ENCODE measurements at regions not wholly inside any gene's neighbourhood (a gene's known extent, or its start where the extent isn't known, plus 50 kb on each side); places are given as distances from the start of the nearest gene placed in this dataset.

DNA sequence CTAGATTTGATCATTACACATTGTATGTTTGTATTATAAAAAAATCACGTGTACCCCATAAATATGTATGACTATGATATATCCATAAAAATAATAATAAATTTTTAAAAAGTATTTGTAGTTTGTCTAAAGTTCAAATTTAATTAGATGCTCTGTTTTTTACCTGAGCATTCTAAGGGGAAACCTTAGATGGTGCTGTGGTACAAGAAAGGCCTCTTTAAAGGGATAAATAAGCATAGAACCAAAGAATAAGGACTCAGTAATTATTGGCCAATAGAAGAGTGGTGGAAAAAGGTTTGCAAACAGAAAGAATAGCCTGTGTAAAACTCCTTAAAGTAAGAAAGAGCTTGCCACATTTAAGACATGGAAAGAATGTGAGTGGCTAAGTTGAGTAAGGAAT, 580.1 kb upstream of the SEL1L start:
- no peak overlapping the region for H3K27ac ChIP-seq (ENCODE audit: low read depth, low read length)
- H3K27me3 ChIP-seq (ENCODE audit: control insufficient read depth in 5 of 5, insufficient read depth in 4 of 5, low read length in 5 of 5): no peaks in the 10 kb centered on the region
- no peaks in the 10 kb centered on the region for H3K36me3 ChIP-seq (ENCODE audit: control insufficient read depth in 5 of 5, insufficient read depth in 5 of 5, low read length in 5 of 5)
- H3K4me1 ChIP-seq (ENCODE audit: control insufficient read depth in 5 of 5, insufficient read depth in 5 of 5, low read length in 5 of 5): no peaks in the 10 kb centered on the region
- peaks cover 0 to 13% (median 3%) of the 10 kb centered on the region in 5 donors for H3K9me3 ChIP-seq (ENCODE audit: control insufficient read depth in 5 of 5, low read length in 5 of 5)
- no peak overlapping the region for H3K4me3 ChIP-seq (ENCODE audit: low read depth in 1 of 5, low read length in 5 of 5)
- H3K9ac ChIP-seq (ENCODE audit: low read length in 5 of 5): no peak overlapping the region

GRCh38 chr14:82116721-82117120, 583.1 kb upstream of the SEL1L start:
- Histone ChIP-seq H3K9me3 (ENCODE audit: control insufficient read depth in 5 of 5, low read length in 5 of 5) (peaks cover 0 to 16% (median 3%) of the 10 kb centered on the region in 5 donors), H3K4me3 (ENCODE audit: low read depth in 1 of 5, low read length in 5 of 5) (no peak overlapping the region), H3K27ac (ENCODE audit: low read depth, low read length) (no peak overlapping the region), H3K36me3 (ENCODE audit: control insufficient read depth in 5 of 5, insufficient read depth in 5 of 5, low read length in 5 of 5) (no peaks in the 10 kb centered on the region), H3K9ac (ENCODE audit: low read length in 5 of 5) (no peak overlapping the region), H3K4me1 (ENCODE audit: control insufficient read depth in 5 of 5, insufficient read depth in 5 of 5, low read length in 5 of 5) (no peaks in the 10 kb centered on the region), H3K27me3 (ENCODE audit: control insufficient read depth in 5 of 5, insufficient read depth in 4 of 5, low read length in 5 of 5) (no peaks in the 10 kb centered on the region)

DNA sequence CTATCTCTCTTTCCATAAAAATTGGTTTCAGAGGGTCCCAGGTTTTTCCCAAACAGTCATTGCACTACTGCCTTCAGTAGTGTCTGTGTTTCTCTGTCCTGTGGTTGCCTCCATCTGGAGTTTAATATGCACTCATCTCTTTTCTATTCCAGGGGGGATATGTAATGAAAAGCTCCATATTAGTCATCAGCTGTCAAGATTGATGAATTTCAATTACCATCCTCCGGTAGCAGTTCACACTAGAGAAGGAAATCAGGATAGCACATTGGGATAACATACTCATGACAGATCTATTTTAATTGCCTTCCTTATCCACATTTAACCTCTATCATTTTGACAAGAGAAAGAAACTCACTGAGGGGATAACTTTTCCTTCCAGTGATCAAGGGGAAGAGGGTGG, 589.0 kb upstream of the SEL1L start:
- Histone ChIP-seq H3K9ac (ENCODE audit: low read length in 5 of 5) (no peak overlapping the region), H3K36me3 (ENCODE audit: control insufficient read depth in 5 of 5, insufficient read depth in 5 of 5, low read length in 5 of 5) (no peaks in the 10 kb centered on the region), H3K27me3 (ENCODE audit: control insufficient read depth in 5 of 5, insufficient read depth in 4 of 5, low read length in 5 of 5) (no peaks in the 10 kb centered on the region), H3K9me3 (ENCODE audit: control insufficient read depth in 5 of 5, low read length in 5 of 5) (peaks cover 0 to 7% (median 2%) of the 10 kb centered on the region in 5 donors), H3K27ac (ENCODE audit: low read depth, low read length) (no peak overlapping the region), H3K4me1 (ENCODE audit: control insufficient read depth in 5 of 5, insufficient read depth in 5 of 5, low read length in 5 of 5) (no peaks in the 10 kb centered on the region), H3K4me3 (ENCODE audit: low read depth in 1 of 5, low read length in 5 of 5) (no peak overlapping the region)

DNA sequence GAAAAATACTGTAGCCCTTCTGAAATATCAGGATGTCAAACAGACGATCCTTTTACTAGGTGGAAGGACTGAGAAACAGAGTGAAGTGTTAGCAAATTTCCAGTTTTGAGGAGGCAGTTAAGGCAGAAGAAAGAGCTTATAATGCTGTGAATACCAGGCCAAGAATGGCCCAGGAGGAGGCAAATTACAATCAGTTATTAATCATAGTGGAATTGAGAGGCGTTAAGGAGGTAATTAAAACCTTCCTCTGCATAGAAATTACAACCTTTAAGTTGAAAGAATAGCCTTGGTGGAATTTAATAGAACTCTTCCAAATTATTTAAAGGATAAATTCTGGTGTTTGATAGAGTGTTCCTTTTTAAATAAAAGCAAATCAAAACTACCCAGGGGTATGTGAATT, 590.9 kb upstream of the SEL1L start:
- H3K36me3 ChIP-seq (ENCODE audit: control insufficient read depth in 5 of 5, insufficient read depth in 5 of 5, low read length in 5 of 5): no peaks in the 10 kb centered on the region
- H3K27ac ChIP-seq (ENCODE audit: low read depth, low read length): no peak overlapping the region
- no peaks in the 10 kb centered on the region for H3K4me1 ChIP-seq (ENCODE audit: control insufficient read depth in 5 of 5, insufficient read depth in 5 of 5, low read length in 5 of 5)
- no peaks in the 10 kb centered on the region for H3K9me3 ChIP-seq (ENCODE audit: control insufficient read depth in 5 of 5, low read length in 5 of 5)
- H3K4me3 ChIP-seq (ENCODE audit: low read depth in 1 of 5, low read length in 5 of 5): no peak overlapping the region
- no peak overlapping the region for H3K9ac ChIP-seq (ENCODE audit: low read length in 5 of 5)
- no peaks in the 10 kb centered on the region for H3K27me3 ChIP-seq (ENCODE audit: control insufficient read depth in 5 of 5, insufficient read depth in 4 of 5, low read length in 5 of 5)

DNA sequence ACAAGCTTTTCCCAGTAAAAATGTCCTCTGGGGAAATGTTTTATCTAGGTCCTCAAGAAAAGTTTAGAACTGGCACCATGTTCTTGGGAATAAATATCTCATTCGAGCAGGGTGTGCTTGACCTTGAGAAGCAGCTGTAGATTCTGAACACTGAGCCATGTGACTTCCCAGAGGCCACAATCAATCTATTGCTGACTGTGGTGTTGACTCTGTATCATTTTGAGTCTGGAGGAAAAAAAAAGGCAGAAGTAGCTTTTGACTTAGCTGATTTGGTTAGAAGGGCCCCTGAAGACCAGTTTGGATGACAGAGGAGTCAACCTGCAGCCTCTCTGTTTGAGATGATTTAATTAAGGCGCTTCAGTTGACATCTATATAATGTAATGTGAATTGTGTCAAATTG, 592.4 kb upstream of the SEL1L start:
- no peak overlapping the region for H3K27ac ChIP-seq (ENCODE audit: low read depth, low read length)
- no peaks in the 10 kb centered on the region for H3K36me3 ChIP-seq (ENCODE audit: control insufficient read depth in 5 of 5, insufficient read depth in 5 of 5, low read length in 5 of 5)
- no peak overlapping the region for H3K9ac ChIP-seq (ENCODE audit: low read length in 5 of 5)
- H3K4me3 ChIP-seq (ENCODE audit: low read depth in 1 of 5, low read length in 5 of 5): no peak overlapping the region
- no peaks in the 10 kb centered on the region for H3K9me3 ChIP-seq (ENCODE audit: control insufficient read depth in 5 of 5, low read length in 5 of 5)
- H3K4me1 ChIP-seq (ENCODE audit: control insufficient read depth in 5 of 5, insufficient read depth in 5 of 5, low read length in 5 of 5): no peaks in the 10 kb centered on the region
- no peaks in the 10 kb centered on the region for H3K27me3 ChIP-seq (ENCODE audit: control insufficient read depth in 5 of 5, insufficient read depth in 4 of 5, low read length in 5 of 5)

- no peaks in the 10 kb centered on the region for H3K36me3 ChIP-seq (ENCODE audit: control insufficient read depth in 5 of 5, insufficient read depth in 5 of 5, low read length in 5 of 5)
- H3K9me3 ChIP-seq (ENCODE audit: control insufficient read depth in 5 of 5, low read length in 5 of 5): peaks cover 0 to 6% (median 4%) of the 10 kb centered on the region in 5 donors
- no peak overlapping the region for H3K27ac ChIP-seq (ENCODE audit: low read depth, low read length)
- H3K4me1 ChIP-seq (ENCODE audit: control insufficient read depth in 5 of 5, insufficient read depth in 5 of 5, low read length in 5 of 5): no peaks in the 10 kb centered on the region
- no peaks in the 10 kb centered on the region for H3K27me3 ChIP-seq (ENCODE audit: control insufficient read depth in 5 of 5, insufficient read depth in 4 of 5, low read length in 5 of 5)
- H3K4me3 ChIP-seq (ENCODE audit: low read depth in 1 of 5, low read length in 5 of 5): no peak overlapping the region
- H3K9ac ChIP-seq (ENCODE audit: low read length in 5 of 5): no peak overlapping the region
These were observed 600.8 kb upstream of the SEL1L start for GRCh38 chr14:82134411-82134810.

GRCh38 chr14:82138431-82138830, 604.8 kb upstream of the SEL1L start:
- H3K4me1 ChIP-seq (ENCODE audit: control insufficient read depth in 5 of 5, insufficient read depth in 5 of 5, low read length in 5 of 5): no peaks in the 10 kb centered on the region
- H3K27me3 ChIP-seq (ENCODE audit: control insufficient read depth in 5 of 5, insufficient read depth in 4 of 5, low read length in 5 of 5): no peaks in the 10 kb centered on the region
- H3K36me3 ChIP-seq (ENCODE audit: control insufficient read depth in 5 of 5, insufficient read depth in 5 of 5, low read length in 5 of 5): no peaks in the 10 kb centered on the region
- H3K9me3 ChIP-seq (ENCODE audit: control insufficient read depth in 5 of 5, low read length in 5 of 5): peaks cover 2 to 17% (median 13%) of the 10 kb centered on the region in 5 donors
- H3K9ac ChIP-seq (ENCODE audit: low read length in 5 of 5): no peak overlapping the region
- no peak overlapping the region for H3K27ac ChIP-seq (ENCODE audit: low read depth, low read length)
- H3K4me3 ChIP-seq (ENCODE audit: low read depth in 1 of 5, low read length in 5 of 5): no peak overlapping the region

DNA sequence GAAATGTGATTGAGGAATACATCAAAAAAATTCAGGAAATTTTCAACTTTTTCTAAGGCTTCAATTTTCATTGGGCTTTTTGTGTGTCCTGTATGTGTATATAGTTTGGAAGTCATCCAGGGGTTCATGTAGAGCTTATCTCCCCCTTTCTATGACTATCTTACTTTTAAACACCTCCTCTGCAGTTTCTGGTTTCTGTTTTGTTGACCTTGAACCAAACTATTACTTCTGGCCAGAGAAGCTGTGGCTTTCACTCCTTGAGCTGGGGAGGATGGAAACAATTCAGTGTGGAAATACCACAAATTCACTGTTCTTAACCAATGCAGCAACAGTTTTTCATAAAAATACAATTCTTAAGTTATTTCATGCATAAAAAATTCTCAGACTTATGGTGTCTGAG, 613.2 kb upstream of the SEL1L start:
- Histone ChIP-seq H3K27me3 (ENCODE audit: control insufficient read depth in 5 of 5, insufficient read depth in 4 of 5, low read length in 5 of 5) (no peaks in the 10 kb centered on the region), H3K4me3 (ENCODE audit: low read depth in 1 of 5, low read length in 5 of 5) (no peak overlapping the region), H3K9me3 (ENCODE audit: control insufficient read depth in 5 of 5, low read length in 5 of 5) (peaks cover 0 to 4% (median 0%) of the 10 kb centered on the region in 5 donors), H3K4me1 (ENCODE audit: control insufficient read depth in 5 of 5, insufficient read depth in 5 of 5, low read length in 5 of 5) (no peaks in the 10 kb centered on the region), H3K36me3 (ENCODE audit: control insufficient read depth in 5 of 5, insufficient read depth in 5 of 5, low read length in 5 of 5) (no peaks in the 10 kb centered on the region), H3K27ac (ENCODE audit: low read depth, low read length) (no peak overlapping the region), H3K9ac (ENCODE audit: low read length in 5 of 5) (no peak overlapping the region)

DNA sequence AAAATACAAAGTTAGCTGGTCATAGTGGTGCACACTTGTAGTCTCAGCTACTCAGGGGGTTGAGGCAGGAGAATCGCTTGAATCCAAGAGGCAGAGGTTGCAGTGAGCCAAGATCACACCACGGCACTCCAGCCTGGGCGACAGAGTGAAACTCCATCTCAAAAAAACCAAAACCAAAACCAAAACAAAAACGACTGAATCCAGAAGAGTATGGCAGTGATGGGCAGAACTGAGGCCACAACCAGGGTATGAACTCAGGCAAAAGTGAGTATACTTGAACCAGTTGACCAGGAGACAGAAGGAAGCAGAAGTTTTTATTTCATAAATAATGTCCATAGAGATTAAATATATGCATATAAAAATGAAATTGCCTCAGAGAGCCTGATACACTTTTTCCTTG, 620.0 kb upstream of the SEL1L start:
- Histone ChIP-seq H3K9ac (ENCODE audit: low read length in 5 of 5) (no peak overlapping the region), H3K4me3 (ENCODE audit: low read depth in 1 of 5, low read length in 5 of 5) (no peak overlapping the region), H3K27ac (ENCODE audit: low read depth, low read length) (no peak overlapping the region), H3K4me1 (ENCODE audit: control insufficient read depth in 5 of 5, insufficient read depth in 5 of 5, low read length in 5 of 5) (no peaks in the 10 kb centered on the region), H3K36me3 (ENCODE audit: control insufficient read depth in 5 of 5, insufficient read depth in 5 of 5, low read length in 5 of 5) (no peaks in the 10 kb centered on the region), H3K27me3 (ENCODE audit: control insufficient read depth in 5 of 5, insufficient read depth in 4 of 5, low read length in 5 of 5) (no peaks in the 10 kb centered on the region), H3K9me3 (ENCODE audit: control insufficient read depth in 5 of 5, low read length in 5 of 5) (no peaks in the 10 kb centered on the region)

DNA sequence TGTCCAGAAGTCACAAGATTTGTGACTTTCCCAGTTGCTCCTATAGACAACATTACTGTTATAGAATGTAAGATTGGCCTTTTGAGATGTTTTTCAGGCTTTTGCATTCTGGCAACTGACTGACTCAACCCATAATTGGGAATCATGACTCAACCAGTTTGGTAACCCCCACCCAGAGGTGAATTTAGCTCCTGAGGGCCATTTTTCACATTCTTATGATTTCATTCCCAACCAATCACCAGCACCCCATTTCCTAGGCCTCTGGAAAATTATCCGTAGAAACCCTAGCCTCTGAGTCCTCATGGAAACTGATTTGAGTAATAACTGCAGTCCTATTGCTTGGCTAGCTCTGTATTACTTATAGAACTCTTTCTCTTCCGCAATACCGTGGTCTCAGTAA, 626.0 kb upstream of the SEL1L start:
- H3K4me1 ChIP-seq (ENCODE audit: control insufficient read depth in 5 of 5, insufficient read depth in 5 of 5, low read length in 5 of 5): no peaks in the 10 kb centered on the region
- peaks cover 0 to 5% (median 2%) of the 10 kb centered on the region in 5 donors for H3K9me3 ChIP-seq (ENCODE audit: control insufficient read depth in 5 of 5, low read length in 5 of 5)

DNA sequence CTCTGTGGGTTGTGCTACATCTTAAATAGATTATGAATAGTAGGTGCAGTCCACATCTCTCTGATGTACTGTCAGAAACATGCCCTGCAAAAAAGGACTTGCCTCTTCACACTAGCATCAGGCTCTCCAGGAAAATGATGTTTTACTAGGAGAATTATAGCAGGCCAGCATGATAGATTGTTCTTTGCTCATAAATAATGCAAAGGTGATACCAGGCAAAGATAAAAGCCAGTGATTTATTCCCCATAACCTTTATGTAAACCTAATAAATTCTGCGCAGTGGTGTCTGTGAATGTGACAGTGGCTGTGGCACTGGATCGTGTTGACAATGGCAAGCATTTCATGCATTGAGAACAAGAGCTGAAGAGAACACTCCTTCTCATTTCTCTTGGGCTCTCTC, 646.5 kb upstream of the SEL1L start:
- Histone ChIP-seq H3K9me3 (ENCODE audit: control insufficient read depth in 5 of 5, low read length in 5 of 5) (no peaks in the 10 kb centered on the region), H3K9ac (ENCODE audit: low read length in 5 of 5) (no peak overlapping the region), H3K4me1 (ENCODE audit: control insufficient read depth in 5 of 5, insufficient read depth in 5 of 5, low read length in 5 of 5) (no peaks in the 10 kb centered on the region), H3K27ac (ENCODE audit: low read depth, low read length) (no peak overlapping the region), H3K36me3 (ENCODE audit: control insufficient read depth in 5 of 5, insufficient read depth in 5 of 5, low read length in 5 of 5) (no peaks in the 10 kb centered on the region), H3K27me3 (ENCODE audit: control insufficient read depth in 5 of 5, insufficient read depth in 4 of 5, low read length in 5 of 5) (no peaks in the 10 kb centered on the region), H3K4me3 (ENCODE audit: low read depth in 1 of 5, low read length in 5 of 5) (no peak overlapping the region)

More for the DNA sequence above, 626.0 kb upstream of the SEL1L start:
- Histone ChIP-seq H3K36me3 (ENCODE audit: control insufficient read depth in 5 of 5, insufficient read depth in 5 of 5, low read length in 5 of 5) (no peaks in the 10 kb centered on the region), H3K9ac (ENCODE audit: low read length in 5 of 5) (no peak overlapping the region), H3K4me3 (ENCODE audit: low read depth in 1 of 5, low read length in 5 of 5) (no peak overlapping the region), H3K27ac (ENCODE audit: low read depth, low read length) (no peak overlapping the region), H3K27me3 (ENCODE audit: control insufficient read depth in 5 of 5, insufficient read depth in 4 of 5, low read length in 5 of 5) (no peaks in the 10 kb centered on the region)
